ENCODE measurements at regions not wholly inside any gene's neighbourhood (a gene's known extent, or its start where the extent isn't known, plus 50 kb on each side); places are given as distances from the start of the nearest gene placed in this dataset.

DNA sequence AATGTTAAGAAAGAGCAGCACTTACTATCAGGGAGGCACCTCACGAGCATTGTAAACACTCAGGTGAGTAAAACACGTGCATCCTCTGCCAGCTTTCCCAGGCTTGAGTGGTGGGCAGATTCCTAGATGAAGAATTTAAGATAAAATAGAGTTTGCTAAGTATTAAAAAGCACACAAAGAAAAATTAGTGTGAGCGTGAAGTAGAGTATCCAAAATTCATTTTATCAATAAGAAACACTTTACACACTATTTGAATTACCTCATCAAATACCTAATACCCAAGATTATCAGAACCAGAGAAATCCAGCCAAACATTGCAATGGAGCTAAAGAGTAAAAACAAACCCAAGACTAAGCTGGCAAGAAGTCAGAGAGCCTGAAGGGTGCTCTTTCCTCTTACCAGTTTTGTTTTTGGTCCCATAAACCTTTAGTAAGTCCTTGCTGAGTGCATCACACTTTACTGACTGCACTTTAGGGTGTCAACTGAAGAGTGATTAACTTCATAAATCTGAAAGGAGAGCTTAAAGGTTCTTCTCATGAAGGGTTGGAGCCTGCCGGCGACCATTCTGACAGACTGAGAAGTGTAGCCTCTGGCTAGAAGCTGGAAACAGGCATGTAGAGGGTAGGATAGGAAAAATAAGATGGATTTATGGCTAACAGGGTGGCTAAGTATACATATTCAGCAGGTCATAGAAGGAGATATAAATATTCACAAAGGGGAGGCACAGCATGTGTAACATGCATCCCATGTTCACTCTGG, 151.1 kb downstream of the SLC7A11 start:
- no peak overlapping the region for H3K4me3 ChIP-seq (ENCODE audit: low read depth, low read length)
- TF ChIP-seq ZNF544 (tag by site-specific recombination; IDR thresholded peaks at IDR 0.05) (no peak), ZFP3 (tag by site-specific recombination; IDR thresholded peaks at IDR 0.05; ENCODE audit: low read depth) (no peak), KLF7 (tag by site-specific recombination; IDR thresholded peaks at IDR 0.05; ENCODE audit: borderline replicate concordance) (no peak), ZNF121 (tag by site-specific recombination; IDR thresholded peaks at IDR 0.05) (no peak), ZNF664 (tag by site-specific recombination; IDR thresholded peaks at IDR 0.05) (no peak), ZNF274 (IDR thresholded peaks at IDR 0.05; ENCODE audit: low read length) (no peak), ZNF274 (tag by site-specific recombination; IDR thresholded peaks at IDR 0.05; ENCODE audit: borderline replicate concordance) (no peak), PRDM1 (tag by site-specific recombination; IDR thresholded peaks at IDR 0.05) (no peak), ZNF2 (tag by site-specific recombination; IDR thresholded peaks at IDR 0.05) (no peak)
- TF ChIP-seq, protein P1, sequence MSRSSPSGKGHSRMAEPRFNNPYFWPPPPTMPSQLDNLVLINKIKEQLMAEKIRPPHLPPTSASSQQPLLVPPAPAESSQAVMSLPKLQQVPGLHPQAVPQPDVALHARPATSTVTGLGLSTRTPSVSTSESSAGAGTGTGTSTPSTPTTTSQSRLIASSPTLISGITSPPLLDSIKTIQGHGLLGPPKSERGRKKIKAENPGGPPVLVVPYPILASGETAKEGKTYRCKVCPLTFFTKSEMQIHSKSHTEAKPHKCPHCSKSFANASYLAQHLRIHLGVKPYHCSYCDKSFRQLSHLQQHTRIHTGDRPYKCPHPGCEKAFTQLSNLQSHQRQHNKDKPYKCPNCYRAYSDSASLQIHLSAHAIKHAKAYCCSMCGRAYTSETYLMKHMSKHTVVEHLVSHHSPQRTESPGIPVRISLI (tag by site-specific recombination; IDR thresholded peaks at IDR 0.05), result no peak
- TF ChIP-seq, protein P2, sequence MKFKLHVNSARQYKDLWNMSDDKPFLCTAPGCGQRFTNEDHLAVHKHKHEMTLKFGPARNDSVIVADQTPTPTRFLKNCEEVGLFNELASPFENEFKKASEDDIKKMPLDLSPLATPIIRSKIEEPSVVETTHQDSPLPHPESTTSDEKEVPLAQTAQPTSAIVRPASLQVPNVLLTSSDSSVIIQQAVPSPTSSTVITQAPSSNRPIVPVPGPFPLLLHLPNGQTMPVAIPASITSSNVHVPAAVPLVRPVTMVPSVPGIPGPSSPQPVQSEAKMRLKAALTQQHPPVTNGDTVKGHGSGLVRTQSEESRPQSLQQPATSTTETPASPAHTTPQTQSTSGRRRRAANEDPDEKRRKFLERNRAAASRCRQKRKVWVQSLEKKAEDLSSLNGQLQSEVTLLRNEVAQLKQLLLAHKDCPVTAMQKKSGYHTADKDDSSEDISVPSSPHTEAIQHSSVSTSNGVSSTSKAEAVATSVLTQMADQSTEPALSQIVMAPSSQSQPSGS (tag by site-specific recombination; IDR thresholded peaks at IDR 0.05; ENCODE audit: low read depth), result no peak
- TF ChIP-seq, protein P3, sequence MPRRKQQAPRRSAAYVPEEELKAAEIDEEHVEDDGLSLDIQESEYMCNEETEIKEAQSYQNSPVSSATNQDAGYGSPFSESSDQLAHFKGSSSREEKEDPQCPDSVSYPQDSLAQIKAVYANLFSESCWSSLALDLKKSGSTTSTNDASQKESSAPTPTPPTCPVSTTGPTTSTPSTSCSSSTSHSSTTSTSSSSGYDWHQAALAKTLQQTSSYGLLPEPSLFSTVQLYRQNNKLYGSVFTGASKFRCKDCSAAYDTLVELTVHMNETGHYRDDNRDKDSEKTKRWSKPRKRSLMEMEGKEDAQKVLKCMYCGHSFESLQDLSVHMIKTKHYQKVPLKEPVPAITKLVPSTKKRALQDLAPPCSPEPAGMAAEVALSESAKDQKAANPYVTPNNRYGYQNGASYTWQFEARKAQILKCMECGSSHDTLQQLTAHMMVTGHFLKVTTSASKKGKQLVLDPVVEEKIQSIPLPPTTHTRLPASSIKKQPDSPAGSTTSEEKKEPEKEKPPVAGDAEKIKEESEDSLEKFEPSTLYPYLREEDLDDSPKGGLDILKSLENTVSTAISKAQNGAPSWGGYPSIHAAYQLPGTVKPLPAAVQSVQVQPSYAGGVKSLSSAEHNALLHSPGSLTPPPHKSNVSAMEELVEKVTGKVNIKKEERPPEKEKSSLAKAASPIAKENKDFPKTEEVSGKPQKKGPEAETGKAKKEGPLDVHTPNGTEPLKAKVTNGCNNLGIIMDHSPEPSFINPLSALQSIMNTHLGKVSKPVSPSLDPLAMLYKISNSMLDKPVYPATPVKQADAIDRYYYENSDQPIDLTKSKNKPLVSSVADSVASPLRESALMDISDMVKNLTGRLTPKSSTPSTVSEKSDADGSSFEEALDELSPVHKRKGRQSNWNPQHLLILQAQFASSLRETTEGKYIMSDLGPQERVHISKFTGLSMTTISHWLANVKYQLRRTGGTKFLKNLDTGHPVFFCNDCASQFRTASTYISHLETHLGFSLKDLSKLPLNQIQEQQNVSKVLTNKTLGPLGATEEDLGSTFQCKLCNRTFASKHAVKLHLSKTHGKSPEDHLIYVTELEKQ (tag by site-specific recombination; IDR thresholded peaks at IDR 0.05; ENCODE audit: borderline replicate concordance), result no peak
- CTCF ChIA-PET, result interaction anchor here (0.6 to 2.2 kb wide), 24 partner anchors 8 to 966 kb away, joined by 3 to 26 read pairs (median 4); no protein-coding TSS in a partner anchor
- POLR2A ChIA-PET, result no interaction called here
- H3K9me3 ChIP-seq (ENCODE audit: control insufficient read depth, insufficient read depth, low read depth, low read length), result no peaks in the 10 kb centered on the region
- H3K27ac ChIP-seq (ENCODE audit: extremely low read depth, low read depth, low read length), result no peak overlapping the region
- no peaks in the 10 kb centered on the region for H3K36me3 ChIP-seq (ENCODE audit: control insufficient read depth in 2 of 2, insufficient read depth in 1 of 2, low read length in 2 of 2)
- no peaks in the 10 kb centered on the region for H3K4me1 ChIP-seq (ENCODE audit: control insufficient read depth, insufficient read depth, low read length)

DNA sequence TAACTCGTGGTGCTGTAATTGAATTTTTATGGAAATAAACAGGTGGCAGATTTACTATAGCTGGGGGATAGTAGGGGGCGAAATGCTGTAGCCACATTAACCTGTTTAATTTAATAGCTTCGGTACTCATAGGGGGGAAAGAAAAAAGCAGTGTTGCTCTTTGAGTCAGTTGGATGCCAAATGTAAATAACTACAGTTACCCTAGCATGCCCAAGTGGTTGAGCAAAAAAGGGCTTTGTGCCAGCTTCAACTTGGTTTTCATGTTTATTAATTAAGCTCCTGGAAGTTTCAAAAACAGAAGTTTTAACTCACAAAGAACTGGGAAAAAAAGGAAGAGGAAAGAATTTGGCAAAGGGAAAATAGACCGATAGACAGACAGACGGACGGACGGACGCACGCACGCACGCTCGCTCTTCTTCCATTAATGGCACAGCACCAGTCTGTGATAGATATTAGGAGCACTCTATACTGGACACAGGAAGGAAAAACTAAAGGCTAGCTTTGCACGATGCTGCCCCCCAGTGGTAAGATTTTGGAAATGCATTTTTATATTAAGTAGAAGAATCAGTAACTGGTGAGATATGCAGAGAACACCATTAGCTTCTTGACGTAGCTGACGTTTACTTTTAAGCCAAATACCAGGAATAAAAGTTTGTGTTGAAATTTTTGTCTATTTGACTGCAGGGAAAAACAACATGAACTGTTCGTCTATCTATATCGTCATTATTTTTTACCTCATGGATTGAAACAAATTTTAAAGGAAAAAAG, 151.8 kb downstream of the SLC7A11 start:
- no peaks in the 10 kb centered on the region for H3K4me1 ChIP-seq (ENCODE audit: control insufficient read depth, insufficient read depth, low read length)
- POLR2A ChIA-PET, result no interaction called here
- peak overlapping the region; percentile 18 for H3K4me3 ChIP-seq (ENCODE audit: low read depth, low read length)
- H3K27ac ChIP-seq (ENCODE audit: extremely low read depth, low read depth, low read length), result no peak overlapping the region
- no peaks in the 10 kb centered on the region for H3K9me3 ChIP-seq (ENCODE audit: control insufficient read depth, insufficient read depth, low read depth, low read length)
- CTCF ChIA-PET, result interaction anchor here (0.6 to 2.2 kb wide), 28 partner anchors 9 to 965 kb away, joined by 3 to 26 read pairs (median 4); no protein-coding TSS in a partner anchor
- no peaks in the 10 kb centered on the region for H3K36me3 ChIP-seq (ENCODE audit: control insufficient read depth in 2 of 2, insufficient read depth in 1 of 2, low read length in 2 of 2)
- TF ChIP-seq, protein P4, sequence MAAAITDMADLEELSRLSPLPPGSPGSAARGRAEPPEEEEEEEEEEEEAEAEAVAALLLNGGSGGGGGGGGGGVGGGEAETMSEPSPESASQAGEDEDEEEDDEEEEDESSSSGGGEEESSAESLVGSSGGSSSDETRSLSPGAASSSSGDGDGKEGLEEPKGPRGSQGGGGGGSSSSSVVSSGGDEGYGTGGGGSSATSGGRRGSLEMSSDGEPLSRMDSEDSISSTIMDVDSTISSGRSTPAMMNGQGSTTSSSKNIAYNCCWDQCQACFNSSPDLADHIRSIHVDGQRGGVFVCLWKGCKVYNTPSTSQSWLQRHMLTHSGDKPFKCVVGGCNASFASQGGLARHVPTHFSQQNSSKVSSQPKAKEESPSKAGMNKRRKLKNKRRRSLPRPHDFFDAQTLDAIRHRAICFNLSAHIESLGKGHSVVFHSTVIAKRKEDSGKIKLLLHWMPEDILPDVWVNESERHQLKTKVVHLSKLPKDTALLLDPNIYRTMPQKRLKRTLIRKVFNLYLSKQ (tag by site-specific recombination; IDR thresholded peaks at IDR 0.05; ENCODE audit: borderline replicate concordance), result no peak
- TF ChIP-seq ZNF585B (tag by site-specific recombination; IDR thresholded peaks at IDR 0.05), result no peak
- TF ChIP-seq, protein P5, sequence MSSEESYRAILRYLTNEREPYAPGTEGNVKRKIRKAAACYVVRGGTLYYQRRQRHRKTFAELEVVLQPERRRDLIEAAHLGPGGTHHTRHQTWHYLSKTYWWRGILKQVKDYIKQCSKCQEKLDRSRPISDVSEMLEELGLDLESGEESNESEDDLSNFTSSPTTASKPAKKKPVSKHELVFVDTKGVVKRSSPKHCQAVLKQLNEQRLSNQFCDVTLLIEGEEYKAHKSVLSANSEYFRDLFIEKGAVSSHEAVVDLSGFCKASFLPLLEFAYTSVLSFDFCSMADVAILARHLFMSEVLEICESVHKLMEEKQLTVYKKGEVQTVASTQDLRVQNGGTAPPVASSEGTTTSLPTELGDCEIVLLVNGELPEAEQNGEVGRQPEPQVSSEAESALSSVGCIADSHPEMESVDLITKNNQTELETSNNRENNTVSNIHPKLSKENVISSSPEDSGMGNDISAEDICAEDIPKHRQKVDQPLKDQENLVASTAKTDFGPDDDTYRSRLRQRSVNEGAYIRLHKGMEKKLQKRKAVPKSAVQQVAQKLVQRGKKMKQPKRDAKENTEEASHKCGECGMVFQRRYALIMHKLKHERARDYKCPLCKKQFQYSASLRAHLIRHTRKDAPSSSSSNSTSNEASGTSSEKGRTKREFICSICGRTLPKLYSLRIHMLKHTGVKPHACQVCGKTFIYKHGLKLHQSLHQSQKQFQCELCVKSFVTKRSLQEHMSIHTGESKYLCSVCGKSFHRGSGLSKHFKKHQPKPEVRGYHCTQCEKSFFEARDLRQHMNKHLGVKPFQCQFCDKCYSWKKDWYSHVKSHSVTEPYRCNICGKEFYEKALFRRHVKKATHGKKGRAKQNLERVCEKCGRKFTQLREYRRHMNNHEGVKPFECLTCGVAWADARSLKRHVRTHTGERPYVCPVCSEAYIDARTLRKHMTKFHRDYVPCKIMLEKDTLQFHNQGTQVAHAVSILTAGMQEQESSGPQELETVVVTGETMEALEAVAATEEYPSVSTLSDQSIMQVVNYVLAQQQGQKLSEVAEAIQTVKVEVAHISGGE (tag by site-specific recombination; conservative IDR thresholded peaks at IDR 0.05; ENCODE audit: low read depth), result 0 out of 2 replicates have a peak, but pooled peaks have one; percentile 14
- peak; percentile 64 for TF ChIP-seq ZNF654 (tag by site-specific recombination; IDR thresholded peaks at IDR 0.05; ENCODE audit: low read depth)
- TF ChIP-seq ZNF10 (tag by site-specific recombination; IDR thresholded peaks at IDR 0.05), result no peak
- TF ChIP-seq BCL11B (tag by site-specific recombination; IDR thresholded peaks at IDR 0.05; ENCODE audit: low read depth), result no peak

All from HEK293 (cell line).